Liver (tissue), 8 donors: ENCODE measurements at regions not wholly inside any gene's neighbourhood (a gene's known extent, or its start where the extent isn't known, plus 50 kb on each side); places are given as distances from the start of the nearest gene placed in this dataset.

Experiments used
- DNase-seq: peaks from one replicate; pipeline ENCODE4 v3.0.0-alpha.2; 2017; ENCODE audit warnings: low spot score
- H3K27ac ChIP-seq, 2 donors: one replicate each; pipeline ENCODE4 v1.7.0; 2013; ENCODE audit warnings: inconsistent platforms in 2 of 2, low read length in 2 of 2, control low read depth in 1 of 2, low read depth in 1 of 2, mild to moderate bottlenecking in 1 of 2
- H3K27me3 ChIP-seq, 4 donors: one replicate each; pipeline versions ENCODE4 v1.6.1 to v1.7.0; 2013; ENCODE audit warnings: low read length in 3 of 4, inconsistent platforms in 1 of 4, mild to moderate bottlenecking in 1 of 4, moderate library complexity in 1 of 4; ENCODE audit not compliant: control insufficient read depth in 4 of 4, insufficient read depth in 4 of 4
- H3K36me3 ChIP-seq, 4 donors: one replicate each; pipeline versions ENCODE4 v1.6.1 to v1.7.0; 2013; ENCODE audit warnings: low read length in 3 of 4, mild to moderate bottlenecking in 3 of 4, low read depth in 1 of 4, moderate library complexity in 1 of 4; ENCODE audit not compliant: control insufficient read depth in 4 of 4, insufficient read depth in 3 of 4
- H3K4me1 ChIP-seq, 4 donors: one replicate each; pipeline versions ENCODE4 v1.6.1 to v1.7.0; 2013; ENCODE audit warnings: low read length in 3 of 4, mild to moderate bottlenecking in 3 of 4, moderate library complexity in 1 of 4; ENCODE audit not compliant: control insufficient read depth in 4 of 4, insufficient read depth in 4 of 4
- H3K4me3 ChIP-seq, 3 donors: one replicate each; pipeline versions ENCODE4 v1.6.1 to v1.7.0; 2013; ENCODE audit warnings: low read length in 3 of 3, control low read depth in 1 of 3, low read depth in 1 of 3, mild to moderate bottlenecking in 1 of 3
- H3K9ac ChIP-seq, 2 donors: one replicate each; pipeline ENCODE4 v1.7.0; 2013; ENCODE audit warnings: low read length in 2 of 2, mild to moderate bottlenecking in 2 of 2, moderate library complexity in 2 of 2, control low read depth in 1 of 2, low read depth in 1 of 2
- H3K9me3 ChIP-seq, 4 donors: one replicate each; pipeline versions ENCODE4 v1.6.1 to v1.7.0; 2013; ENCODE audit warnings: low read length in 3 of 4; ENCODE audit not compliant: control insufficient read depth in 4 of 4
- EGR1 ChIP-seq, 2 donors: IDR thresholded peaks; 2 replicates each; pipeline ENCODE4 v1.6.1; 2016 to 2018; ENCODE audit warnings: antibody characterized with exemption in 2 of 2, low read depth in 2 of 2
- FOXA1 ChIP-seq: IDR thresholded peaks from 2 replicates; pipeline ENCODE4 v1.6.1; 2016; ENCODE audit warnings: antibody characterized with exemption
- FOXA2 ChIP-seq: IDR thresholded peaks from 2 replicates; pipeline ENCODE4 v1.6.1; 2016; ENCODE audit warnings: antibody characterized with exemption
- GABPA ChIP-seq, 2 donors: IDR thresholded peaks in 1 of 2; conservative IDR thresholded peaks in 1 of 2; 2 replicates each; pipeline ENCODE4 v1.6.1; 2016; ENCODE audit warnings: antibody characterized with exemption in 2 of 2, mild to moderate bottlenecking in 1 of 2, moderate library complexity in 1 of 2
- HNF4A ChIP-seq, 2 donors: conservative IDR thresholded peaks; 2 replicates each; pipeline ENCODE4 v1.6.1; 2016; ENCODE audit warnings: antibody characterized with exemption in 2 of 2, mild to moderate bottlenecking in 2 of 2
- JUND ChIP-seq, 2 donors: IDR thresholded peaks; 2 replicates each; pipeline ENCODE4 v1.6.1; 2016; ENCODE audit warnings: antibody characterized with exemption in 2 of 2
- NR2F2 ChIP-seq: IDR thresholded peaks from 2 replicates; pipeline ENCODE4 v1.6.1; 2016; ENCODE audit warnings: antibody characterized with exemption
- RAD21 ChIP-seq, 2 donors: IDR thresholded peaks; 2 replicates each; pipeline ENCODE4 v1.6.1; 2016; ENCODE audit warnings: antibody characterized with exemption in 2 of 2, mild to moderate bottlenecking in 2 of 2
- RXRA ChIP-seq, 2 donors: IDR thresholded peaks; 2 replicates each; pipeline ENCODE4 v1.6.1; 2017 to 2018; ENCODE audit warnings: antibody characterized with exemption in 2 of 2, mild to moderate bottlenecking in 1 of 2
- SP1 ChIP-seq: IDR thresholded peaks from 2 replicates; pipeline ENCODE4 v1.6.1; 2018; ENCODE audit warnings: antibody characterized with exemption, mild to moderate bottlenecking
- TAF1 ChIP-seq: conservative IDR thresholded peaks from 2 replicates; pipeline ENCODE4 v1.6.1; 2016; ENCODE audit warnings: antibody characterized with exemption, mild to moderate bottlenecking
- YY1 ChIP-seq: IDR thresholded peaks from 2 replicates; pipeline ENCODE4 v1.6.1; 2016; ENCODE audit warnings: antibody characterized with exemption, mild to moderate bottlenecking
- WGBS: extraction: QIAGEN DNeasy Blood & Tissue Kit; methylation state at CpG from one replicate; pipeline ENCODE4 v1.1.7; 2013; 5-methylcytosine and 5-hydroxymethylcytosine counted together
- TF ChIP-seq, protein P1 (sequence below): IDR thresholded peaks from 2 replicates; pipeline ENCODE4 v1.6.1; 2016; ENCODE audit warnings: antibody characterized with exemption
- TF ChIP-seq, protein P2 (sequence below): IDR thresholded peaks from 2 replicates; pipeline ENCODE4 v1.6.1; 2016; ENCODE audit warnings: antibody characterized with exemption, mild to moderate bottlenecking
- TF ChIP-seq, protein P3 (sequence below): IDR thresholded peaks from 2 replicates; pipeline ENCODE4 v1.6.1; 2016; ENCODE audit warnings: antibody characterized with exemption
- TF ChIP-seq, protein P4 (sequence below): fragments of 150-350 bp; IDR thresholded peaks from 2 replicates; pipeline ENCODE4 v1.5.1; 2017; ENCODE audit warnings: improper control_type of control experiment, low read depth, low read length; ENCODE audit not compliant: missing input control
- TF ChIP-seq, protein P5 (sequence below): IDR thresholded peaks from 2 replicates; pipeline ENCODE4 v1.6.1; 2016; ENCODE audit warnings: antibody characterized with exemption
- donor health status: healthy.
- donor health status: healthy.
- donor health status: healthy.
- donor health status: healthy.
- donor health status: healthy.

DNA sequence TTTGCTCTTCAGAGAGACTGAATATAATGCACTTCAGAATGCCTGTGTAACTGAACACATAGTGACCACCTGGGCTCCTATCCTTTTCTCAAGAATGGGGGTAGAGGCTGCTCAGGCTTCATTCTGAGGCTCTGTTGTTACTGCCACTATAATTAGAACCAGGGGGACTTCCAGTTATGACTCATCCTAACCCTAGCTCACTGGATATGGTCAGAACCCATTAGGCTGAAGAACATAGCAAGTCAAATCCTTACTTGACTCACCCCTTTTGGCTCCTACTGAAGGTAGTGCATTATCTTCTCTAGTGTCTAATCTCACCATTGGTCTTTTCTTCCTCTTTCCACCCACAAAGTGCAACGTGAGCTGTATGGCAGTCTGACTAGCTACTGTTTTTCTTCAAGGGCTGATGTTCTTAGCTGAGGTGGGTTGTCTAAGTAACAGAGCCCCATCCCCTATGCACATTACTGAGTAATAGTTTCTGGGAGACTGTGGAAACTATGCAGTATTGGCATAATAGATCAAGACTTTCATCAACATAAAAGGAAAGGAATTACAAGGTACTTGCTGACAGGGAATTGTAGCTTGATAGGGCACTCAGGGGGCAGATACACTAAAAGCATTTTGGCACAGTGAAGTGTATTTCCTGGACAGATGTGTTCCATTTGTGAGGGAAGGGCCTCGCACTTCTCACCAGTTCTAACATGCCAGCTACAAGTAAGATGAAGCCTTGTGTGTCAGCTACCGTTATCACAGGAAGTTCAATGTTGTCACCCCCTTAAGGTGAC is 431.0 kb upstream of the MEF2C start:
- Histone ChIP-seq H3K4me3 (no peak overlapping the region), H3K27ac (no peak overlapping the region), H3K36me3 (no peaks in the 10 kb centered on the region), H3K9ac (no peak overlapping the region), H3K27me3 (no peaks in the 10 kb centered on the region), H3K4me1 (peaks cover 0 to 5% (median 0%) of the 10 kb centered on the region in 4 donors), H3K9me3 (no peaks in the 10 kb centered on the region)
- no peak for DNase-seq
- 60% methylated on average over 3 of the region's 3 CpGs for whole genome bisulfite sequencing
- TF ChIP-seq, protein P1, sequence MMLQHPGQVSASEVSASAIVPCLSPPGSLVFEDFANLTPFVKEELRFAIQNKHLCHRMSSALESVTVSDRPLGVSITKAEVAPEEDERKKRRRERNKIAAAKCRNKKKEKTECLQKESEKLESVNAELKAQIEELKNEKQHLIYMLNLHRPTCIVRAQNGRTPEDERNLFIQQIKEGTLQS: no peak
- no peak for TF ChIP-seq SP1
- TF ChIP-seq FOXA2: no peak
- no peak for TF ChIP-seq YY1
- TF ChIP-seq JUND (IDR thresholded peaks at IDR 0.05): no peak
- no peak for TF ChIP-seq RXRA (IDR thresholded peaks at IDR 0.05)
- TF ChIP-seq, protein P2, sequence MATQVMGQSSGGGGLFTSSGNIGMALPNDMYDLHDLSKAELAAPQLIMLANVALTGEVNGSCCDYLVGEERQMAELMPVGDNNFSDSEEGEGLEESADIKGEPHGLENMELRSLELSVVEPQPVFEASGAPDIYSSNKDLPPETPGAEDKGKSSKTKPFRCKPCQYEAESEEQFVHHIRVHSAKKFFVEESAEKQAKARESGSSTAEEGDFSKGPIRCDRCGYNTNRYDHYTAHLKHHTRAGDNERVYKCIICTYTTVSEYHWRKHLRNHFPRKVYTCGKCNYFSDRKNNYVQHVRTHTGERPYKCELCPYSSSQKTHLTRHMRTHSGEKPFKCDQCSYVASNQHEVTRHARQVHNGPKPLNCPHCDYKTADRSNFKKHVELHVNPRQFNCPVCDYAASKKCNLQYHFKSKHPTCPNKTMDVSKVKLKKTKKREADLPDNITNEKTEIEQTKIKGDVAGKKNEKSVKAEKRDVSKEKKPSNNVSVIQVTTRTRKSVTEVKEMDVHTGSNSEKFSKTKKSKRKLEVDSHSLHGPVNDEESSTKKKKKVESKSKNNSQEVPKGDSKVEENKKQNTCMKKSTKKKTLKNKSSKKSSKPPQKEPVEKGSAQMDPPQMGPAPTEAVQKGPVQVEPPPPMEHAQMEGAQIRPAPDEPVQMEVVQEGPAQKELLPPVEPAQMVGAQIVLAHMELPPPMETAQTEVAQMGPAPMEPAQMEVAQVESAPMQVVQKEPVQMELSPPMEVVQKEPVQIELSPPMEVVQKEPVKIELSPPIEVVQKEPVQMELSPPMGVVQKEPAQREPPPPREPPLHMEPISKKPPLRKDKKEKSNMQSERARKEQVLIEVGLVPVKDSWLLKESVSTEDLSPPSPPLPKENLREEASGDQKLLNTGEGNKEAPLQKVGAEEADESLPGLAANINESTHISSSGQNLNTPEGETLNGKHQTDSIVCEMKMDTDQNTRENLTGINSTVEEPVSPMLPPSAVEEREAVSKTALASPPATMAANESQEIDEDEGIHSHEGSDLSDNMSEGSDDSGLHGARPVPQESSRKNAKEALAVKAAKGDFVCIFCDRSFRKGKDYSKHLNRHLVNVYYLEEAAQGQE: no peak
- TF ChIP-seq TAF1: no peak
- no peak for TF ChIP-seq FOXA1

DNA sequence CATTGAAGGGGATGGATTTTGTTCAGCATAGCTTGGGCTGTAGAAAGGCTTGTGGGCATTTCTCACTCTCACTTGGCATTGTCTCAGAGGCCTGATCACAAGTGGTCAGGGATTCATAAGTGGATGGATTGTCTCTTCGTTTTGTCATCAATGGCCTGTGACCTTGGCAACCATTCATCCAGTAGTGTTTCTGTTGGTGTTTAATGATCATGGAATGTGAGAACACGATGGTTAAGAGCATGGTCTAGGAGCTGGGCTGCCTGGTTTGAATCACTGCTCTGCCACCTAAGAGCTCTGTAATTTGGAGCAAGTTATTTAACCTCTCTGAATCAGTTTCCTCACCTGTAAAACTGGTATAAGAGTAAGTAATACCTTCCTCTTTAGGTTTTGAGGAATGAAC is 430.1 kb upstream of the MEF2C start:
- no peaks in the 10 kb centered on the region for H3K27me3 ChIP-seq
- WGBS: 56% methylated on average over 2 of the region's 2 CpGs
- TF ChIP-seq HNF4A (conservative IDR thresholded peaks at IDR 0.05): no peak
- TF ChIP-seq, protein P3, sequence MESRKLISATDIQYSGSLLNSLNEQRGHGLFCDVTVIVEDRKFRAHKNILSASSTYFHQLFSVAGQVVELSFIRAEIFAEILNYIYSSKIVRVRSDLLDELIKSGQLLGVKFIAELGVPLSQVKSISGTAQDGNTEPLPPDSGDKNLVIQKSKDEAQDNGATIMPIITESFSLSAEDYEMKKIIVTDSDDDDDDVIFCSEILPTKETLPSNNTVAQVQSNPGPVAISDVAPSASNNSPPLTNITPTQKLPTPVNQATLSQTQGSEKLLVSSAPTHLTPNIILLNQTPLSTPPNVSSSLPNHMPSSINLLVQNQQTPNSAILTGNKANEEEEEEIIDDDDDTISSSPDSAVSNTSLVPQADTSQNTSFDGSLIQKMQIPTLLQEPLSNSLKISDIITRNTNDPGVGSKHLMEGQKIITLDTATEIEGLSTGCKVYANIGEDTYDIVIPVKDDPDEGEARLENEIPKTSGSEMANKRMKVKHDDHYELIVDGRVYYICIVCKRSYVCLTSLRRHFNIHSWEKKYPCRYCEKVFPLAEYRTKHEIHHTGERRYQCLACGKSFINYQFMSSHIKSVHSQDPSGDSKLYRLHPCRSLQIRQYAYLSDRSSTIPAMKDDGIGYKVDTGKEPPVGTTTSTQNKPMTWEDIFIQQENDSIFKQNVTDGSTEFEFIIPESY: no peak
- TF ChIP-seq, protein P2: no peak
- no peak for TF ChIP-seq TAF1
- TF ChIP-seq EGR1 (IDR thresholded peaks at IDR 0.05; ENCODE audit: low read depth in 2 of 2): no peak
- TF ChIP-seq SP1: no peak
- no peak for TF ChIP-seq YY1
- no peak for TF ChIP-seq RAD21 (IDR thresholded peaks at IDR 0.05)
- TF ChIP-seq, protein P1: no peak
- TF ChIP-seq NR2F2: no peak
- TF ChIP-seq, protein P4, sequence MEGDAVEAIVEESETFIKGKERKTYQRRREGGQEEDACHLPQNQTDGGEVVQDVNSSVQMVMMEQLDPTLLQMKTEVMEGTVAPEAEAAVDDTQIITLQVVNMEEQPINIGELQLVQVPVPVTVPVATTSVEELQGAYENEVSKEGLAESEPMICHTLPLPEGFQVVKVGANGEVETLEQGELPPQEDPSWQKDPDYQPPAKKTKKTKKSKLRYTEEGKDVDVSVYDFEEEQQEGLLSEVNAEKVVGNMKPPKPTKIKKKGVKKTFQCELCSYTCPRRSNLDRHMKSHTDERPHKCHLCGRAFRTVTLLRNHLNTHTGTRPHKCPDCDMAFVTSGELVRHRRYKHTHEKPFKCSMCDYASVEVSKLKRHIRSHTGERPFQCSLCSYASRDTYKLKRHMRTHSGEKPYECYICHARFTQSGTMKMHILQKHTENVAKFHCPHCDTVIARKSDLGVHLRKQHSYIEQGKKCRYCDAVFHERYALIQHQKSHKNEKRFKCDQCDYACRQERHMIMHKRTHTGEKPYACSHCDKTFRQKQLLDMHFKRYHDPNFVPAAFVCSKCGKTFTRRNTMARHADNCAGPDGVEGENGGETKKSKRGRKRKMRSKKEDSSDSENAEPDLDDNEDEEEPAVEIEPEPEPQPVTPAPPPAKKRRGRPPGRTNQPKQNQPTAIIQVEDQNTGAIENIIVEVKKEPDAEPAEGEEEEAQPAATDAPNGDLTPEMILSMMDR: no peak
- TF ChIP-seq, protein P5, sequence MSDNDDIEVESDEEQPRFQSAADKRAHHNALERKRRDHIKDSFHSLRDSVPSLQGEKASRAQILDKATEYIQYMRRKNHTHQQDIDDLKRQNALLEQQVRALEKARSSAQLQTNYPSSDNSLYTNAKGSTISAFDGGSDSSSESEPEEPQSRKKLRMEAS: no peak
- no peak for TF ChIP-seq JUND (IDR thresholded peaks at IDR 0.05)
- TF ChIP-seq GABPA (IDR thresholded peaks at IDR 0.05 in 1 of 2, conservative IDR thresholded peaks at IDR 0.05 in 1 of 2): no peak
- no peak overlapping the region for H3K4me3 ChIP-seq
- H3K9me3 ChIP-seq: no peaks in the 10 kb centered on the region
- no peak overlapping the region for H3K27ac ChIP-seq
- no peak for DNase-seq
- H3K36me3 ChIP-seq: no peaks in the 10 kb centered on the region
- no peak overlapping the region for H3K9ac ChIP-seq
- peaks cover 0 to 5% (median 0%) of the 10 kb centered on the region in 4 donors for H3K4me1 ChIP-seq
